Coronary artery (tissue), 2 donors: ENCODE measurements at regions not wholly inside any gene's neighbourhood (a gene's known extent, or its start where the extent isn't known, plus 50 kb on each side); places are given as distances from the start of the nearest gene placed in this dataset.
A peak's percentile ranks its signal among the peaks of the same experiment; 100 is the strongest.

Source experiments
- DNase-seq: peaks from one replicate; pipeline ENCODE4 v3.0.0-alpha.2; 2017; ENCODE audit warnings: low spot score
- H3K27ac ChIP-seq, 2 donors: fragments of 200-600 bp; sonication (generic); one replicate each; pipeline ENCODE4 v1.5.1; 2016 to 2019
- H3K4me3 ChIP-seq: fragments of 200-600 bp; sonication (generic); 2 replicates; pipeline ENCODE4 v1.5.1; 2016; ENCODE audit warnings: mild to moderate bottlenecking, moderate library complexity
- CTCF ChIP-seq: fragments of 200-600 bp; sonication (generic); IDR thresholded peaks from one replicate; pipeline ENCODE4 v1.5.1; 2019; ENCODE audit warnings: antibody characterized with exemption

GRCh38 chr10:71127104-71127503 is 85.3 kb upstream of the UNC5B start:
- no peak overlapping the region for H3K27ac ChIP-seq
- TF ChIP-seq CTCF: no peak
- DNase-seq: no peak

GRCh38 chr10:71127773-71128172 is 84.6 kb upstream of the UNC5B start:
- no peak overlapping the region for H3K27ac ChIP-seq
- no peak overlapping the region for H3K4me3 ChIP-seq
- no peak for DNase-seq
- no peak for TF ChIP-seq CTCF

More at GRCh38 chr10:71127104-71127503, 85.3 kb upstream of the UNC5B start:
- H3K4me3 ChIP-seq: no peak overlapping the region

GRCh38 chr10:71128311-71128980 is 83.9 kb upstream of the UNC5B start:
- no peak for TF ChIP-seq CTCF
- DNase-seq: no peak
- H3K27ac ChIP-seq: peak overlapping the region in 1 of 2 donors; percentile 43
- no peak overlapping the region for H3K4me3 ChIP-seq

- no peak for DNase-seq
- TF ChIP-seq CTCF: no peak
- H3K27ac ChIP-seq: no peak overlapping the region
- no peak overlapping the region for H3K4me3 ChIP-seq
Measured at GRCh38 chr10:71131096-71131495, 81.3 kb upstream of the UNC5B start.

- H3K27ac ChIP-seq: no peak overlapping the region
- H3K4me3 ChIP-seq: no peak overlapping the region
- TF ChIP-seq CTCF: no peak
- DNase-seq: no peak
Measured at GRCh38 chr10:71131508-71132088, 80.8 kb upstream of the UNC5B start.

GRCh38 chr10:71132321-71132810 is 80.0 kb upstream of the UNC5B start:
- no peak overlapping the region for H3K27ac ChIP-seq
- no peak for DNase-seq
- TF ChIP-seq CTCF: no peak
- H3K4me3 ChIP-seq: no peak overlapping the region
